UCSD-AML1 (cell line): ENCODE measurements at regions not wholly inside any gene's neighbourhood (a gene's known extent, or its start where the extent isn't known, plus 50 kb on each side); places are given as distances from the start of the nearest gene placed in this dataset.
"Not testable (repeated sequence)": the region's sequence is repeated elsewhere in the genome, so short reads cannot be mapped to it uniquely, and the experiment has no call there.

Experiments
- DNase-seq: peaks from one replicate; lab custom pipeline; 2025; ENCODE audit not compliant: unreplicated experiment; lab: John Stamatoyannopoulos, UW

GRCh38 chr2:107745100-107745499 lies 81.6 kb upstream of the RGPD4 start:
- no peak for DNase-seq

GRCh38 chr2:107746552-107747198 lies 80.0 kb upstream of the RGPD4 start:
- not testable (repeated sequence) for DNase-seq

GRCh38 chr2:107747199-107747963 lies 79.3 kb upstream of the RGPD4 start:
- not testable (repeated sequence) for DNase-seq

- DNase-seq = no peak
Observed at GRCh38 chr2:107747964-107748583, 78.6 kb upstream of the RGPD4 start.

- DNase-seq = no peak
Observed at GRCh38 chr2:107751936-107752335, 74.8 kb upstream of the RGPD4 start.

GRCh38 chr2:107753806-107754205 lies 72.9 kb upstream of the RGPD4 start:
- DNase-seq = not testable (repeated sequence)

- no peak for DNase-seq
Observed at GRCh38 chr2:107757223-107757622, 69.5 kb upstream of the RGPD4 start.

- no peak for DNase-seq
Observed at GRCh38 chr2:107760620-107761364, 65.9 kb upstream of the RGPD4 start.

- DNase-seq = no peak
Observed at GRCh38 chr2:107772353-107772752, 54.3 kb upstream of the RGPD4 start.

GRCh38 chr2:107775211-107775610 lies 51.5 kb upstream of the RGPD4 start:
- DNase-seq = no peak

- DNase-seq = no peak
Observed at GRCh38 chr2:107775791-107776190, 50.9 kb upstream of the RGPD4 start.

- no peak for DNase-seq
Observed at GRCh38 chr2:107776362-107776761, 50.3 kb upstream of the RGPD4 start.
